ENCODE measurements at regions not wholly inside any gene's neighbourhood (a gene's known extent, or its start where the extent isn't known, plus 50 kb on each side); places are given as distances from the start of the nearest gene placed in this dataset.

- Histone ChIP-seq H3K36me3 (no peaks in the 10 kb centered on the region), H3K27me3 (no peaks in the 10 kb centered on the region), H3K4me3 (no peak overlapping the region), H3K27ac (no peak overlapping the region), H3K4me1 (no peaks in the 10 kb centered on the region), H3K9me3 (no peaks in the 10 kb centered on the region)
- intact Hi-C loops (cut with DNase I; ENCODE audit: low total_unique reads), result no loop called here
- DNase-seq (ENCODE audit: low spot score in 2 of 2), result no peak
- TF ChIP-seq POLR2AphosphoS5 (IDR thresholded peaks at IDR 0.05) (no peak), POLR2A (IDR thresholded peaks at IDR 0.05) (no peak)
- TF ChIP-seq, protein P1, sequence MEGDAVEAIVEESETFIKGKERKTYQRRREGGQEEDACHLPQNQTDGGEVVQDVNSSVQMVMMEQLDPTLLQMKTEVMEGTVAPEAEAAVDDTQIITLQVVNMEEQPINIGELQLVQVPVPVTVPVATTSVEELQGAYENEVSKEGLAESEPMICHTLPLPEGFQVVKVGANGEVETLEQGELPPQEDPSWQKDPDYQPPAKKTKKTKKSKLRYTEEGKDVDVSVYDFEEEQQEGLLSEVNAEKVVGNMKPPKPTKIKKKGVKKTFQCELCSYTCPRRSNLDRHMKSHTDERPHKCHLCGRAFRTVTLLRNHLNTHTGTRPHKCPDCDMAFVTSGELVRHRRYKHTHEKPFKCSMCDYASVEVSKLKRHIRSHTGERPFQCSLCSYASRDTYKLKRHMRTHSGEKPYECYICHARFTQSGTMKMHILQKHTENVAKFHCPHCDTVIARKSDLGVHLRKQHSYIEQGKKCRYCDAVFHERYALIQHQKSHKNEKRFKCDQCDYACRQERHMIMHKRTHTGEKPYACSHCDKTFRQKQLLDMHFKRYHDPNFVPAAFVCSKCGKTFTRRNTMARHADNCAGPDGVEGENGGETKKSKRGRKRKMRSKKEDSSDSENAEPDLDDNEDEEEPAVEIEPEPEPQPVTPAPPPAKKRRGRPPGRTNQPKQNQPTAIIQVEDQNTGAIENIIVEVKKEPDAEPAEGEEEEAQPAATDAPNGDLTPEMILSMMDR (IDR thresholded peaks at IDR 0.05), result no peak
Measured at GRCh38 chr3:143192193-143192592, 72.6 kb downstream of the CHST2 start.

- DNase-seq (ENCODE audit: low spot score in 2 of 2), result no peak
- no peaks in the 10 kb centered on the region for H3K36me3 ChIP-seq
- H3K4me3 ChIP-seq, result no peak overlapping the region
- H3K27ac ChIP-seq, result no peak overlapping the region
- H3K27me3 ChIP-seq, result no peaks in the 10 kb centered on the region
- TF ChIP-seq POLR2A (IDR thresholded peaks at IDR 0.05), result no peak
- no peak for TF ChIP-seq POLR2AphosphoS5 (IDR thresholded peaks at IDR 0.05)
- TF ChIP-seq, protein P1 (IDR thresholded peaks at IDR 0.05), result no peak
- peaks cover 0 to 7% of the 10 kb centered on the region in 2 donors for H3K9me3 ChIP-seq
- intact Hi-C loops (cut with DNase I; ENCODE audit: low total_unique reads), result no loop called here
- H3K4me1 ChIP-seq, result no peaks in the 10 kb centered on the region
Measured at GRCh38 chr3:143200001-143200924, 80.7 kb downstream of the CHST2 start.

GRCh38 chr3:143201045-143201444, 81.5 kb downstream of the CHST2 start:
- Histone ChIP-seq H3K27me3 (no peaks in the 10 kb centered on the region), H3K4me1 (no peaks in the 10 kb centered on the region), H3K9me3 (peaks cover 0 to 14% of the 10 kb centered on the region in 2 donors), H3K27ac (no peak overlapping the region), H3K36me3 (no peaks in the 10 kb centered on the region), H3K4me3 (no peak overlapping the region)
- TF ChIP-seq POLR2AphosphoS5 (IDR thresholded peaks at IDR 0.05), result no peak
- TF ChIP-seq, protein P1 (IDR thresholded peaks at IDR 0.05), result no peak
- TF ChIP-seq POLR2A (IDR thresholded peaks at IDR 0.05), result no peak
- DNase-seq (ENCODE audit: low spot score in 2 of 2), result no peak
- intact Hi-C loops (cut with DNase I; ENCODE audit: low total_unique reads), result no loop called here

DNA sequence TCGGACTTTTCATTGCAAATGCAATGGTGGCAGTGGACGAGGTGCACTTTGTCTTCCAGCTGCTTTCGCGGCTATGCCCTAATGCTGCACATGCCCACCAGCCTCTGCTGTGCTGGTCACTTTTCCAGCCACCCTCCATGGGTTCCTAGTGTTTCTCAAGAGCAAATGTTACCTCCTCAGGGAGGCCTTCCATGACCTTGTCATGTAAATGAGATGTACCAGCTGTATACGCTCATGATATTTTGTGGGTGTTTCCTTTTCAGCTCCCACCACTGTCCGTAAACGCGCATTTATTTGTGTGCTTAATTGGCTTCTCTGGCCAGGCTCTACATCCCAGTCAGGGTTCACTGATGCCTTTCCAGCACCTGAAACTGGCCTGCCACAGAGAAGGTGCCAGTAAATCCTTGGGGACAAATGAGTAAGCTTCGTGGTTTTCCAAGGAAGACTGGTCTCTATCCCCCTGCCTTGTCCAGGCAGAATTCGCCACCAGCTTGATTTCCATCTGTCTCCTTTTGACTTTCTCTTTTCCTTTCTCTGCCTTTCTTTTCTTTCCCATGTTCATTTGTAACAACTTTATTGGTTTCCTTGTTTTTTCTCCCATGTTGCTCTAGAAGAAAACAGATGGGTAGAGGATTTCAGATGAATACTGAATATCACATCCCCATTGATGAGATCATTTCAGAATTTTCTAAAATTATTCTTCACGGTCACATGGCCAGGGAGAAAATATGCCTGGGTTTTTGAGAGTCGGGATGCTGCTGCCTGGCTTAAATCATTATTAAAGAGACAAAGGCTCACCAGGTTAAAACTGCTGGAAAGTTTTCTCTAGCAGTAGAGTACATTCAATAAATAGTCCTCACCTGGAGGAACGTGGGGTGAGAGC, 82.5 kb downstream of the CHST2 start:
- DNase-seq (ENCODE audit: low spot score in 2 of 2), result no peak
- H3K36me3 ChIP-seq, result no peaks in the 10 kb centered on the region
- intact Hi-C loops (cut with DNase I; ENCODE audit: low total_unique reads), result no loop called here
- peaks cover 0 to 14% of the 10 kb centered on the region in 2 donors for H3K9me3 ChIP-seq
- no peaks in the 10 kb centered on the region for H3K4me1 ChIP-seq
- TF ChIP-seq POLR2A (IDR thresholded peaks at IDR 0.05), result no peak
- TF ChIP-seq, protein P1 (IDR thresholded peaks at IDR 0.05), result no peak
- TF ChIP-seq POLR2AphosphoS5 (IDR thresholded peaks at IDR 0.05), result no peak
- H3K27me3 ChIP-seq, result no peaks in the 10 kb centered on the region
- H3K27ac ChIP-seq, result no peak overlapping the region
- H3K4me3 ChIP-seq, result no peak overlapping the region

All from breast epithelium (tissue), 4 donors.